ENCODE measurements at regions not wholly inside any gene's neighbourhood (a gene's known extent, or its start where the extent isn't known, plus 50 kb on each side); places are given as distances from the start of the nearest gene placed in this dataset.

DNA sequence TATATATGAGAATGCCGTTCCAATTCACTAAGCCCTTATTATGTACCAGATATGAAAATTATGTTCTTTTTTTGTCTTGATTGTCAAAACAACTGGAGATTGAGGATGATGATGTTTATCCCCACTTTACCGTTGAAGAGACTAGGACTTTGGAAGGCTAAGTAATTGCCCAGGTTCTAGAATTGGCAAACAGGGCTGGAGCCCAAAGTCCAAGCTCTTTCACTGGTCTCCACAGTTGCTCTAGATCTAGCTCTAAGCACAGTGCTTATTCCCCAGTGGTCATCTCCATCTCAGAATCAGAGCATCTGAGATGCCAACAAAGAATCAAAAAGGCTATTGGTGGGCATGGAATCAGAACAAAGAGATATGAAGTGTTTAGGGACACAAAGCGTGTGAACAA is 215.3 kb upstream of the FOXA2 start:
- H3K4me2 ChIP-seq, result 0 out of 3 replicates have a peak overlapping the region, but pooled peaks have one; percentile 4
- DNase-seq (ENCODE audit: low read depth in 1 of 2, low spot score in 1 of 2), result no peak
- H3K4me3 ChIP-seq, result no peak overlapping the region
- peak; percentile 67 for FAIRE-seq
- H3K4me1 ChIP-seq, result peaks cover 46% of the 10 kb centered on the region
- POLR2A ChIA-PET, result no interaction called here
- ATAC-seq, result no peak
- peaks cover 3% of the 10 kb centered on the region; the same call in 1 of the 3 replicates for H3K9me3 ChIP-seq
- WGBS (ENCODE audit: missing lambda C conversion rate), result 72% methylated on average over 3 of the region's 3 CpGs
- peak overlapping the region; percentile 51 to 77; a peak in 5 of 6 replicates for H3K27ac ChIP-seq
- CTCF ChIA-PET, result interaction anchor here (1.5 kb wide), 1 partner anchor 108 kb away, joined by 5 read pairs; no protein-coding TSS in a partner anchor
- TF ChIP-seq JUN (IDR thresholded peaks at IDR 0.05) (no peak), EHMT2 (IDR thresholded peaks at IDR 0.05; ENCODE audit: low read depth) (no peak), FOSB (CRISPR knock-in tag; IDR thresholded peaks at IDR 0.05) (no peak), HOXB5 (CRISPR knock-in tag; IDR thresholded peaks at IDR 0.05) (no peak), CHD2 (IDR thresholded peaks at IDR 0.05; ENCODE audit: low read length, partially characterized antibody) (no peak), PHF8 (IDR thresholded peaks at IDR 0.05; ENCODE audit: borderline replicate concordance, low read depth) (no peak)

DNA sequence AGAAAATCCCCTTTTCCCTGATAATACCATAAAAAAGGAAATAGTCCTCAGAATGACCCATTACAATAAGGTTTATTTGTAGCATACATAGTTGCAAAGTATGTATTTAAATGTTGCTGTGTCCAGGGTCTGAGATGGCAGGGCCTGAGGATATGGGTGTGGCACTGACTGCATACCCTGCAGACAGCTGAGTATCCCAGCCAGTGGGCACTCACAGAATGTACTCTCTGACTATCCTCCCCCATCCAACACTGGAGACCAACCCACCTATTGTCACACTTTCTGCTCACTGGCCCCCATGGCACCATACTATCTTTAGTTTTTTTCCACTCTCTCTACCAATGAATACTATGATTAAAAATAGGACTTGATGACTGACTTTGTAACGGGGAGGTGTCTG is 215.8 kb upstream of the FOXA2 start:
- Histone ChIP-seq H3K4me3 (no peak overlapping the region), H3K4me1 (peaks cover 46% of the 10 kb centered on the region), H3K4me2 (0 out of 3 replicates have a peak overlapping the region, but pooled peaks have one; percentile 4), H3K9me3 (peaks cover 3% of the 10 kb centered on the region; the same call in 1 of the 3 replicates), H3K27ac (peak overlapping the region; percentile 51 to 77; a peak in 5 of 6 replicates)
- ChIA-PET POLR2A (no interaction called here), CTCF (interaction anchor here (1.5 to 11.6 kb wide), 2 partner anchors 109 to 115 kb away, joined by 5 to 70 read pairs; no protein-coding TSS in a partner anchor)
- ATAC-seq (no peak), FAIRE-seq (no peak), DNase-seq (ENCODE audit: low read depth in 1 of 2, low spot score in 1 of 2) (no peak)
- TF ChIP-seq PHF8 (IDR thresholded peaks at IDR 0.05; ENCODE audit: borderline replicate concordance, low read depth), result no peak
- no peak for TF ChIP-seq SREBF2 (IDR thresholded peaks at IDR 0.05)
- TF ChIP-seq FOSB (CRISPR knock-in tag; IDR thresholded peaks at IDR 0.05), result no peak
- no peak for TF ChIP-seq NFE2L2 (conservative IDR thresholded peaks at IDR 0.05; ENCODE audit: low read length)
- TF ChIP-seq RCOR1 (IDR thresholded peaks at IDR 0.05; ENCODE audit: low read depth, low read length), result no peak
- no peak for TF ChIP-seq CBX2 (IDR thresholded peaks at IDR 0.05; ENCODE audit: borderline replicate concordance, low read depth)
- TF ChIP-seq CHD4 (IDR thresholded peaks at IDR 0.05; ENCODE audit: borderline replicate concordance), result no peak
- TF ChIP-seq POLR2A (IDR thresholded peaks at IDR 0.05; ENCODE audit: low read length), result no peak
- TF ChIP-seq, protein P1, sequence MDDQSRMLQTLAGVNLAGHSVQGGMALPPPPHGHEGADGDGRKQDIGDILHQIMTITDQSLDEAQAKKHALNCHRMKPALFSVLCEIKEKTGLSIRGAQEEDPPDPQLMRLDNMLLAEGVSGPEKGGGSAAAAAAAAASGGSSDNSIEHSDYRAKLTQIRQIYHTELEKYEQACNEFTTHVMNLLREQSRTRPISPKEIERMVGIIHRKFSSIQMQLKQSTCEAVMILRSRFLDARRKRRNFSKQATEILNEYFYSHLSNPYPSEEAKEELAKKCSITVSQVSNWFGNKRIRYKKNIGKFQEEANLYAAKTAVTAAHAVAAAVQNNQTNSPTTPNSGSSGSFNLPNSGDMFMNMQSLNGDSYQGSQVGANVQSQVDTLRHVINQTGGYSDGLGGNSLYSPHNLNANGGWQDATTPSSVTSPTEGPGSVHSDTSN (IDR thresholded peaks at IDR 0.05), result no peak
- 76% methylated on average over 1 of the region's 1 CpG for WGBS (ENCODE audit: missing lambda C conversion rate)

DNA sequence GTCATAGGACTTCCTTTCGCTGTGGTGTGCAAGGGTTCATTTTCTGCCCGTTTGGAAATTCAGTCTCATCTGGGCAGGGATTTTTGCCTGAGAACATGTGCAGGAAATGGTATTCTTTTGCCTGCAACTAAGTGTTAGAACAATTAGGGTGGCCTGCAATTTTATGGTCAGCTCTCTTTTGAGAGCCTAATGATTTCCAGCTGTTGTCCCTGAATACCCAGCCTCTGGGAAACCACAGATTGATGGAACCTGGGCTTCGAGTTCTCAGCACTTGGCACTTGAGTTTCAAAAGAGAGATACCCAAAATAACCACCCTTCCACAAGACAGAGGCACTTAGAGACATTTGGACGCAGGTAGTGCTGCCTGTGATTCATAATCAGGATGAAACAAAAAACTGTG is 217.2 kb upstream of the FOXA2 start:
- H3K4me3 ChIP-seq, result no peak overlapping the region
- H3K4me1 ChIP-seq, result peaks cover 46% of the 10 kb centered on the region
- TF ChIP-seq TP53 (CRISPR knock-in tag; IDR thresholded peaks at IDR 0.05) (no peak), JUN (IDR thresholded peaks at IDR 0.05) (no peak), ZSCAN20 (CRISPR knock-in tag; IDR thresholded peaks at IDR 0.05) (no peak), SMC3 (IDR thresholded peaks at IDR 0.05) (no peak), FOSB (CRISPR knock-in tag; IDR thresholded peaks at IDR 0.05) (no peak), EHF (CRISPR knock-in tag; IDR thresholded peaks at IDR 0.05) (no peak), POLR2AphosphoS2 (conservative IDR thresholded peaks at IDR 0.05; ENCODE audit: low read length) (no peak), CHD2 (IDR thresholded peaks at IDR 0.05; ENCODE audit: low read length, partially characterized antibody) (no peak), RCOR1 (IDR thresholded peaks at IDR 0.05; ENCODE audit: low read depth, low read length) (no peak), ZNF302 (CRISPR knock-in tag; IDR thresholded peaks at IDR 0.05) (no peak), CEBPB (IDR thresholded peaks at IDR 0.05) (no peak)
- TF ChIP-seq, protein P2, sequence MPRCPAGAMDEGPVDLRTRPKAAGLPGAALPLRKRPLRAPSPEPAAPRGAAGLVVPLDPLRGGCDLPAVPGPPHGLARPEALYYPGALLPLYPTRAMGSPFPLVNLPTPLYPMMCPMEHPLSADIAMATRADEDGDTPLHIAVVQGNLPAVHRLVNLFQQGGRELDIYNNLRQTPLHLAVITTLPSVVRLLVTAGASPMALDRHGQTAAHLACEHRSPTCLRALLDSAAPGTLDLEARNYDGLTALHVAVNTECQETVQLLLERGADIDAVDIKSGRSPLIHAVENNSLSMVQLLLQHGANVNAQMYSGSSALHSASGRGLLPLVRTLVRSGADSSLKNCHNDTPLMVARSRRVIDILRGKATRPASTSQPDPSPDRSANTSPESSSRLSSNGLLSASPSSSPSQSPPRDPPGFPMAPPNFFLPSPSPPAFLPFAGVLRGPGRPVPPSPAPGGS (IDR thresholded peaks at IDR 0.05), result no peak
- TF ChIP-seq, protein P3, sequence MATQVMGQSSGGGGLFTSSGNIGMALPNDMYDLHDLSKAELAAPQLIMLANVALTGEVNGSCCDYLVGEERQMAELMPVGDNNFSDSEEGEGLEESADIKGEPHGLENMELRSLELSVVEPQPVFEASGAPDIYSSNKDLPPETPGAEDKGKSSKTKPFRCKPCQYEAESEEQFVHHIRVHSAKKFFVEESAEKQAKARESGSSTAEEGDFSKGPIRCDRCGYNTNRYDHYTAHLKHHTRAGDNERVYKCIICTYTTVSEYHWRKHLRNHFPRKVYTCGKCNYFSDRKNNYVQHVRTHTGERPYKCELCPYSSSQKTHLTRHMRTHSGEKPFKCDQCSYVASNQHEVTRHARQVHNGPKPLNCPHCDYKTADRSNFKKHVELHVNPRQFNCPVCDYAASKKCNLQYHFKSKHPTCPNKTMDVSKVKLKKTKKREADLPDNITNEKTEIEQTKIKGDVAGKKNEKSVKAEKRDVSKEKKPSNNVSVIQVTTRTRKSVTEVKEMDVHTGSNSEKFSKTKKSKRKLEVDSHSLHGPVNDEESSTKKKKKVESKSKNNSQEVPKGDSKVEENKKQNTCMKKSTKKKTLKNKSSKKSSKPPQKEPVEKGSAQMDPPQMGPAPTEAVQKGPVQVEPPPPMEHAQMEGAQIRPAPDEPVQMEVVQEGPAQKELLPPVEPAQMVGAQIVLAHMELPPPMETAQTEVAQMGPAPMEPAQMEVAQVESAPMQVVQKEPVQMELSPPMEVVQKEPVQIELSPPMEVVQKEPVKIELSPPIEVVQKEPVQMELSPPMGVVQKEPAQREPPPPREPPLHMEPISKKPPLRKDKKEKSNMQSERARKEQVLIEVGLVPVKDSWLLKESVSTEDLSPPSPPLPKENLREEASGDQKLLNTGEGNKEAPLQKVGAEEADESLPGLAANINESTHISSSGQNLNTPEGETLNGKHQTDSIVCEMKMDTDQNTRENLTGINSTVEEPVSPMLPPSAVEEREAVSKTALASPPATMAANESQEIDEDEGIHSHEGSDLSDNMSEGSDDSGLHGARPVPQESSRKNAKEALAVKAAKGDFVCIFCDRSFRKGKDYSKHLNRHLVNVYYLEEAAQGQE (IDR thresholded peaks at IDR 0.05), result no peak
- ChIA-PET CTCF (interaction anchor here (0.7 to 11.6 kb wide), 12 partner anchors 26 to 539 kb away, joined by 3 to 70 read pairs (median 4); no protein-coding TSS in a partner anchor), POLR2A (interaction anchor here (0.7 kb wide), 1 partner anchor 389 kb away, joined by 3 read pairs; no protein-coding TSS in a partner anchor)
- H3K27ac ChIP-seq, result peak overlapping the region; percentile 51 to 77; a peak in 5 of 6 replicates
- no peak overlapping the region for H3K4me2 ChIP-seq
- ATAC-seq, result no peak
- H3K9me3 ChIP-seq, result peaks cover 3% of the 10 kb centered on the region; the same call in 1 of the 3 replicates
- no peak for DNase-seq (ENCODE audit: low read depth in 1 of 2, low spot score in 1 of 2)
- WGBS (ENCODE audit: missing lambda C conversion rate), result 72% methylated on average over 4 of the region's 4 CpGs
- FAIRE-seq, result no peak
